ENCODE measurements at regions not wholly inside any gene's neighbourhood (a gene's known extent, or its start where the extent isn't known, plus 50 kb on each side); places are given as distances from the start of the nearest gene placed in this dataset.

DNA sequence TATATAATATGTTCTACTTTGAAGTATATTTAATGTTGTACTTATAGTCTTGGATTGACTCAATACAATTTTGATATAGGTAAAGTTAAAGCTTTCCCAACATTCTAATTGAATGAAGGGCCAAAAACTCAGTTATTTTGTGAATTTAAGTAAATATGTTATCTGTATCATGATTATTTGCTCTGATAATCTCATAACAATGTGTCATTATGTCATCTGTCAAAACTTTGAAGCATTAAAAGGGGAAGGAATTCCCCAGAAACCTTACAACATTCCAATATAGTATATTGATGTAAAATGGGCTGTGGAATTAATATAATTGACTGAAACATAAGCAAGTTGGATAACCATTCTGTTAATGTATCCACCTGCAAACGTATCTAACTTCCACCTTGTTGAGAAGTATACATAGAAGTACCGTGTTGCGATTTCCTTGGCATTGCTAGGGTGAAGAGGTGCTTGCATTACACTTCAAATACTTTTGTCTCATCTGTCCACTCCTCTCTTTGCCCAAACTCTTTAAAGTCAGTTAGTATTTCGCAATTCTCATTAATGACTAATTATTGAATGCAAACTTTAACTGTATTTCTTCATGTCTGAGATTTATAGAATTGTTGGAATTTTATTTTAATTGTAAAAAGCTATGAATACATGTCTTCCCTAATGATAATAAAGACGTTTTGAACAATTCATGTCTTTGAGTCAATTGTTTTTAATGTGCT is 1982.1 kb upstream of the ADGRL3 start:
- TF ChIP-seq CTCF (IDR thresholded peaks at IDR 0.05; ENCODE audit: insufficient read depth, low read depth, low read length) (no peak), EZH2 (IDR thresholded peaks at IDR 0.05; ENCODE audit: insufficient read depth, low read length) (no peak)

Measured in astrocyte (in vitro differentiated cells and primary cell).